DND-41 (cell line): ENCODE measurements at regions not wholly inside any gene's neighbourhood (a gene's known extent, or its start where the extent isn't known, plus 50 kb on each side); places are given as distances from the start of the nearest gene placed in this dataset.
A peak's percentile ranks its signal among the peaks of the same experiment; 100 is the strongest.

ENCODE experiments used
- ATAC-seq: fragments of 200-7000 bp; cut with Tn5 transposase; 3 replicates; pipeline ENCODE4 v1.9.1; 2021; ENCODE audit warnings: low read depth; ENCODE audit not compliant: insufficient read depth
- DNase-seq: peaks from one replicate; pipeline ENCODE4 v3.0.0-alpha.2; 2020
- H2AFZ ChIP-seq: 2 replicates; pipeline ENCODE4 v1.6.0; 2012; ENCODE audit warnings: low read depth, low read length
- H3K27ac ChIP-seq: 2 replicates; pipeline ENCODE4 v1.5.1; 2012; ENCODE audit warnings: low read length, inconsistent platforms
- H3K27me3 ChIP-seq: fragments of 200-600 bp; sonication (generic); 2 replicates; pipeline ENCODE4 v1.6.0; 2012; ENCODE audit warnings: low read length, mild to moderate bottlenecking, inconsistent platforms; ENCODE audit not compliant: insufficient read depth, poor library complexity
- H3K36me3 ChIP-seq: 2 replicates; pipeline ENCODE4 v1.5.1; 2012; ENCODE audit warnings: low read length, inconsistent platforms; ENCODE audit not compliant: insufficient read depth
- H3K4me1 ChIP-seq: 2 replicates; pipeline ENCODE4 v1.5.1; 2012; ENCODE audit warnings: mild to moderate bottlenecking, low read length; ENCODE audit not compliant: insufficient read depth
- H3K4me2 ChIP-seq: 2 replicates; pipeline ENCODE4 v1.6.0; 2012; ENCODE audit warnings: mild to moderate bottlenecking, moderate library complexity, low read length, inconsistent platforms; ENCODE audit not compliant: insufficient read depth
- H3K4me3 ChIP-seq, 2 experiments: fragments of 200-600 bp in 1 of 2; shearing (Covaris generic) in 1 of 2; 2 replicates each; pipeline ENCODE4 v1.5.1; 2012 to 2016; ENCODE audit warnings: inconsistent platforms in 2 of 2, low read length in 2 of 2, mild to moderate bottlenecking in 2 of 2, low read depth in 1 of 2, moderate library complexity in 1 of 2
- H3K79me2 ChIP-seq: 2 replicates; pipeline ENCODE4 v1.6.0; 2012; ENCODE audit warnings: low read length, inconsistent platforms; ENCODE audit not compliant: insufficient read depth
- H3K9ac ChIP-seq: 2 replicates; pipeline ENCODE4 v1.6.0; 2012; ENCODE audit warnings: low read depth, mild to moderate bottlenecking, inconsistent platforms, low read length, moderate library complexity
- H3K9me3 ChIP-seq: 2 replicates; pipeline ENCODE4 v1.5.1; 2012; ENCODE audit warnings: low read length, moderate library complexity, mild to moderate bottlenecking, inconsistent platforms; ENCODE audit not compliant: insufficient read depth, severe bottlenecking
- H4K20me1 ChIP-seq: 2 replicates; pipeline ENCODE4 v1.6.0; 2012; ENCODE audit warnings: low read length; ENCODE audit not compliant: insufficient read depth
- CTCF ChIP-seq: IDR thresholded peaks from 2 replicates; pipeline ENCODE4 v1.5.1; 2012; ENCODE audit warnings: borderline replicate concordance, low read length, moderate library complexity, mild to moderate bottlenecking; ENCODE audit not compliant: poor library complexity, severe bottlenecking; ENCODE audit errors: extremely low read depth
- EZH2 ChIP-seq: IDR thresholded peaks from 3 replicates; pipeline ENCODE4 v1.6.1; 2012; ENCODE audit warnings: borderline replicate concordance, low read depth, mild to moderate bottlenecking, moderate library complexity, low read length, inconsistent platforms; ENCODE audit not compliant: severe bottlenecking

- no peak overlapping the region for H2AFZ ChIP-seq
- H3K27me3 ChIP-seq, result no peaks in the 10 kb centered on the region
- H3K4me2 ChIP-seq, result no peak overlapping the region
- H3K4me1 ChIP-seq, result no peaks in the 10 kb centered on the region
- no peak for DNase-seq
- no peaks in the 10 kb centered on the region for H3K9me3 ChIP-seq
- no peak overlapping the region for H3K9ac ChIP-seq
- H3K79me2 ChIP-seq, result no peaks in the 10 kb centered on the region
- H3K4me3 ChIP-seq, result no peak overlapping the region
- ATAC-seq, result no peak
- H4K20me1 ChIP-seq, result no peaks in the 10 kb centered on the region
- TF ChIP-seq EZH2 (no peak), CTCF (no peak)
- no peaks in the 10 kb centered on the region for H3K36me3 ChIP-seq
- H3K27ac ChIP-seq, result no peak overlapping the region
These were observed 97.4 kb upstream of the ITGA1 start for GRCh38 chr5:52690236-52690768.

GRCh38 chr5:52692039-52692438 is 95.7 kb upstream of the ITGA1 start:
- Histone ChIP-seq H3K79me2 (no peaks in the 10 kb centered on the region), H3K27me3 (no peaks in the 10 kb centered on the region), H3K36me3 (no peaks in the 10 kb centered on the region), H3K9me3 (no peaks in the 10 kb centered on the region), H3K4me2 (no peak overlapping the region), H2AFZ (no peak overlapping the region), H3K4me3 (no peak overlapping the region), H4K20me1 (no peaks in the 10 kb centered on the region), H3K27ac (no peak overlapping the region), H3K4me1 (no peaks in the 10 kb centered on the region), H3K9ac (no peak overlapping the region)
- no peak for TF ChIP-seq EZH2
- DNase-seq (no peak), ATAC-seq (no peak)

- H3K4me1 ChIP-seq, result no peaks in the 10 kb centered on the region
- H3K79me2 ChIP-seq, result no peaks in the 10 kb centered on the region
- no peak overlapping the region for H3K4me3 ChIP-seq
- H4K20me1 ChIP-seq, result no peaks in the 10 kb centered on the region
- H3K9me3 ChIP-seq, result no peaks in the 10 kb centered on the region
- H3K27ac ChIP-seq, result no peak overlapping the region
- no peak overlapping the region for H3K4me2 ChIP-seq
- no peaks in the 10 kb centered on the region for H3K36me3 ChIP-seq
- no peak overlapping the region for H3K9ac ChIP-seq
- no peaks in the 10 kb centered on the region for H3K27me3 ChIP-seq
- H2AFZ ChIP-seq, result no peak overlapping the region
- ATAC-seq, result no peak
- TF ChIP-seq CTCF (no peak), EZH2 (no peak)
- no peak for DNase-seq
These were observed 95.1 kb upstream of the ITGA1 start for GRCh38 chr5:52692606-52693005.

- no peaks in the 10 kb centered on the region for H3K9me3 ChIP-seq
- no peaks in the 10 kb centered on the region for H3K27me3 ChIP-seq
- no peaks in the 10 kb centered on the region for H4K20me1 ChIP-seq
- no peaks in the 10 kb centered on the region for H3K36me3 ChIP-seq
- H3K27ac ChIP-seq, result no peak overlapping the region
- DNase-seq, result peak; percentile 38
- ATAC-seq, result peak; percentile 76
- H3K4me1 ChIP-seq, result no peaks in the 10 kb centered on the region
- peak; percentile 68 for TF ChIP-seq CTCF
- TF ChIP-seq EZH2, result no peak
- H2AFZ ChIP-seq, result no peak overlapping the region
- no peaks in the 10 kb centered on the region for H3K79me2 ChIP-seq
- H3K4me3 ChIP-seq, result no peak overlapping the region
- no peak overlapping the region for H3K9ac ChIP-seq
- H3K4me2 ChIP-seq, result no peak overlapping the region
These were observed 94.4 kb upstream of the ITGA1 start for GRCh38 chr5:52693280-52693679.
